ENCODE measurements at regions not wholly inside any gene's neighbourhood (a gene's known extent, or its start where the extent isn't known, plus 50 kb on each side); places are given as distances from the start of the nearest gene placed in this dataset.

GRCh38 chr6:21891080-21891479 is 297.5 kb downstream of the SOX4 start:
- peaks cover under 1% of the 10 kb centered on the region for H3K4me1 ChIP-seq
- H3K27me3 ChIP-seq = no peaks in the 10 kb centered on the region
- no peaks in the 10 kb centered on the region for H3K36me3 ChIP-seq
- H3K9me3 ChIP-seq = no peaks in the 10 kb centered on the region
- no peak overlapping the region for H3K4me3 ChIP-seq
- no peak for TF ChIP-seq POLR2AphosphoS5 (IDR thresholded peaks at IDR 0.05)
- no peak for TF ChIP-seq EP300 (IDR thresholded peaks at IDR 0.05)
- no peak for TF ChIP-seq POLR2A (IDR thresholded peaks at IDR 0.05)
- TF ChIP-seq CTCF (IDR thresholded peaks at IDR 0.05) = no peak
- H3K27ac ChIP-seq = no peak overlapping the region
- no peak for DNase-seq (ENCODE audit: low spot score in 2 of 2)
- 65% methylated on average over 3 of the region's 3 CpGs for WGBS

- no peaks in the 10 kb centered on the region for H3K27me3 ChIP-seq
- H3K27ac ChIP-seq = no peak overlapping the region
- H3K4me3 ChIP-seq = no peak overlapping the region
- no peaks in the 10 kb centered on the region for H3K36me3 ChIP-seq
- no peaks in the 10 kb centered on the region for H3K9me3 ChIP-seq
- no peak for TF ChIP-seq POLR2AphosphoS5 (IDR thresholded peaks at IDR 0.05)
- no peak for TF ChIP-seq CTCF (IDR thresholded peaks at IDR 0.05)
- no peak for TF ChIP-seq EP300 (IDR thresholded peaks at IDR 0.05)
- TF ChIP-seq POLR2A (IDR thresholded peaks at IDR 0.05) = no peak
- no peak for DNase-seq (ENCODE audit: low spot score in 2 of 2)
- H3K4me1 ChIP-seq = no peaks in the 10 kb centered on the region
- WGBS = 81% methylated on average over 4 of the region's 4 CpGs
Measured at GRCh38 chr6:21893793-21894192, 300.2 kb downstream of the SOX4 start.

GRCh38 chr6:21895555-21895954 is 302.0 kb downstream of the SOX4 start:
- no peaks in the 10 kb centered on the region for H3K4me1 ChIP-seq
- no peaks in the 10 kb centered on the region for H3K36me3 ChIP-seq
- DNase-seq (ENCODE audit: low spot score in 2 of 2) = no peak
- H3K9me3 ChIP-seq = no peaks in the 10 kb centered on the region
- H3K27me3 ChIP-seq = no peaks in the 10 kb centered on the region
- no peak overlapping the region for H3K4me3 ChIP-seq
- WGBS = 96% methylated on average over 6 of the region's 6 CpGs
- TF ChIP-seq POLR2AphosphoS5 (IDR thresholded peaks at IDR 0.05) (no peak), POLR2A (IDR thresholded peaks at IDR 0.05) (no peak), EP300 (IDR thresholded peaks at IDR 0.05) (no peak), CTCF (IDR thresholded peaks at IDR 0.05) (no peak)
- H3K27ac ChIP-seq = no peak overlapping the region

- DNase-seq (ENCODE audit: low spot score in 2 of 2) = no peak
- TF ChIP-seq EP300 (IDR thresholded peaks at IDR 0.05) (no peak), POLR2A (IDR thresholded peaks at IDR 0.05) (no peak), CTCF (IDR thresholded peaks at IDR 0.05) (no peak), POLR2AphosphoS5 (IDR thresholded peaks at IDR 0.05) (no peak)
- Histone ChIP-seq H3K9me3 (no peaks in the 10 kb centered on the region), H3K4me3 (no peak overlapping the region), H3K27ac (no peak overlapping the region), H3K4me1 (no peaks in the 10 kb centered on the region), H3K36me3 (no peaks in the 10 kb centered on the region), H3K27me3 (no peaks in the 10 kb centered on the region)
- 58% methylated on average over 5 of the region's 5 CpGs for WGBS
Measured at GRCh38 chr6:21898107-21898796, 304.7 kb downstream of the SOX4 start.

- no peak overlapping the region for H3K27ac ChIP-seq
- TF ChIP-seq CTCF (IDR thresholded peaks at IDR 0.05) (no peak), POLR2A (IDR thresholded peaks at IDR 0.05) (no peak)
- no peak for DNase-seq (ENCODE audit: low spot score in 2 of 2)
- no peaks in the 10 kb centered on the region for H3K4me1 ChIP-seq
- H3K27me3 ChIP-seq = no peaks in the 10 kb centered on the region
- no peaks in the 10 kb centered on the region for H3K9me3 ChIP-seq
- 88% methylated on average over 6 of the region's 6 CpGs for WGBS
- H3K4me3 ChIP-seq = no peak overlapping the region
- H3K36me3 ChIP-seq = no peaks in the 10 kb centered on the region
Measured at GRCh38 chr6:21899708-21900107, 306.2 kb downstream of the SOX4 start.

All from suprapubic skin (tissue), 4 donors.